Right forelimb (tissue), 1 donor: ENCODE measurements at regions not wholly inside any gene's neighbourhood (a gene's known extent, or its start where the extent isn't known, plus 50 kb on each side); places are given as distances from the start of the nearest gene placed in this dataset.

Experiments
- DNase-seq: peaks from one replicate; pipeline ENCODE4 v3.0.0-alpha.2; 2018

DNA sequence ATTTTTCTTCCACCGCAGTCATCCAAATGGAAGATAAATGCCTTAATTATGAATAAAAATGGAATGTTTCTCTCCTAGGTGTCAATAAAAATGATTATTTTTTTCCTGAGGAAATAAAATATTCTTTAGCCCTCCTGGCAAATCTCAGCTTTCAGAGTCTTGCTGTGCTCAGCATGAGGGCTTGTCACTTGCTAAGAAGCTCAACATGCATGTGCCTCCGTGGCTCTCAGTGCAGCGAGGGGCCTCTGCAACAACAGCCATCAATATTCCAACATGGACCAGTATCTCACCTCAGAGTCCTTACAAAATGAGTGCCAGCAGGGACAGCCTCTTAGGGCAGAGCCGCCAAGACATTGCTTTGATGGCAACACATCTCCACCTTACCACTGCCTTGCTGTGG, 159.5 kb upstream of the TMPO start:
- no peak for DNase-seq

DNA sequence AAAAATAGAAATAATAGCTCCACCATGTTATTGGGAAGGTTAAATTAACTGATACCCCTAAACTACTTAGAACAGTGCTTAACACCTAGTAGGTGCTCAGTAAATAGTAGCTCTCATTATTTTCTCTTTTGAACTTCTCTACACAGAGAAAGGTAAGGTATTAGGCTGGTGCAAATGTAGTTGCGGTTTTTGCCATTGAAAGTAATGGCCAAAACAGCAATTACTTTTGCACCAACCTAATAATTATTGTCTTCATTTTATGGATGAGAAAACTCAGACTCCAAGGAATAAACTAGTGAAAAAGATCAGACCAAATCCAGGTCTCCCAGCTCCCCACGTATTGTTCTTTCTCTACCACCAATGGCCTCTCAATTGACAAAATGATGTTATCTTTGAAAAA, 157.2 kb upstream of the TMPO start:
- DNase-seq, result no peak

DNA sequence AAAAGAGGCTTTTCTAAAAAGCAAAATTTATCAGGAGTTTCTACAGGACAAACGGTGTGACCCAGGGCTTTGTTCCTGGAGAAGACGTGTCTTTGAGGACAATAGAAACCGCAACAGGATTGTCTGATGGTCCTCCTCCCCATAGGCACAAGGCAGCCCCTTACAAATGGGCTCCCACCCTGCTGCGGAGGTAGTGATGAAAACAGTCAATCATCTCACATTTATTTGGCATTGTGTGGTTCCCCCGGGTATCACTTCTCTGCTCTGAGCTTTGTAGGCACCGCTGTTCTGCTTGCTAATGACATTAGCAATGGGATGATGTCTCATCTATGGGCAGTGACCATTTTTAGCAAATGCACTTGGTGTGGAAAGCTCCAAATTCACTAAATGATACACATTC, 155.5 kb upstream of the TMPO start:
- no peak for DNase-seq

DNA sequence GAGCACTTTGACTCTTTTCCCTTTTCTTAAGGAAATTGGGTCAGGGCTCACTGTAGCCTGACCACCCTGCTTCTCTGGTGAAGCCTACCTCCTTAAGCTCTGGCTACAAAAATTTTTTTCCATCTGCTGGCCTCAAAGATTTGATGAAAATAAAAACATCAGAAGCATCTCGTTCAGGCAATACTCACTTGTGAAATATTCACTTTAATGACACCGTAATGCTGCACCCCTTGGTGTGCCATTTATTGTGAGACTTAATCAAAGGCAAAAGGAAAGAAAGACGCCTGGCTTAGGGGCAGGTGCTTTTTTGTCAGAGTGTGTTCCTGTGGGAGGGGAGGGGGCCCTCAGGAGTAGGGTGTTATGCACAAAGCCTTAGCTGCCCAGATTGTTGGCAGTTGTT, 155.0 kb upstream of the TMPO start:
- no peak for DNase-seq

DNA sequence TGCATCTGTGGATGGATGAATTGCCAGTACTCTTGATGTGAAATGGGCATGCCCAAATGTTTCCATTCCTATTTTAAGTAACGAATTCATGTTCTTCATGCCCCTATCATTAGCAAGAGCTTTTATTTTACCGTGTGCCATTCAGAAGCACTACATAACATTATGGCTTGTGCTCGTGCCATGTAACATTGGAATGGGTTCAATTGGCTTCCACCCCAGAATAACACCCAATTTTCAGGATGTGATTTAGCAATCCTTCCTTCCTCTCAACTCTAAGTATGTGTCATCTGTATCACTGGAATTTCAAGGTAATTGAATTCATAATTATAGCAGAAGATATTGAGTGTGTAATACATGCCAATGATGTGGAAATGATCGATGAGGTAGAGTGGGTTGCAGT, 145.8 kb upstream of the TMPO start:
- DNase-seq, result no peak

DNA sequence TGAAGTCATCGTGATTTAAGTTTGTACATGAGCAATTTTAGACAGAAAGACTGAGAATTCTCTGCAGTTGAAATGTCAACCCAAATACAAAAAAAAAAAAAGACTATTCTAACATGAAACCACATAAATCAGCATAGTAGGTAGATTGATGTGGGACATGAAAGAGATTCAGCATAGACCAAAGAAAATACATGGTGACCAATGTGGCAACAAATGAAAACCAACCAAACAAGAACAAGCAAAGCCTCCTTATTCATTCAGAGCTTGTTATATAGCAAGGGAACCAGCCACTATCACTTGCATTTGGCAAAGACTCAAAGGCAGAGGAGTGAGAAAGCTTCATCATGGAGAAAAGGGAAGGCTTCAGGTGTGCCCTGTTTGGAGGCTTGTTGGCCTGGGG, 144.4 kb upstream of the TMPO start:
- DNase-seq, result no peak

DNA sequence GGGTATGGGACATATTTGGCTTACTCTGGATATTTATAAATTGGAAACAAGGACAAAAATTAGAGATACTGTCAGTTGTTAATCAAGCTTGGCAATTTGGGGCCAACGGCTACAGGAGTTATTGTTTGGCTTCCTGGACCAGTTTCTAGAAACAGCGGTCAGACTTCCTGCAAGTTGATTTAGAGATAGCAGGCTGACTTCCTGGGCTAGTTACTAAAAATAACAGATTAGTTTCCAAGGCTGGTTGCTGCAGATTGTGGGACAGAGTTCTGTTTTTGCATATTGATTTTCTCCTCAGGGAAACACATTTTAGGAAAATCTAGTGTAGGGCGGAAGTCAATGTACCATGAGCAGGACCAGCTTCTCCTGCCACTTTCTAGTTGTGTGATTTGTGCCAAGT, 144.0 kb upstream of the TMPO start:
- no peak for DNase-seq

DNA sequence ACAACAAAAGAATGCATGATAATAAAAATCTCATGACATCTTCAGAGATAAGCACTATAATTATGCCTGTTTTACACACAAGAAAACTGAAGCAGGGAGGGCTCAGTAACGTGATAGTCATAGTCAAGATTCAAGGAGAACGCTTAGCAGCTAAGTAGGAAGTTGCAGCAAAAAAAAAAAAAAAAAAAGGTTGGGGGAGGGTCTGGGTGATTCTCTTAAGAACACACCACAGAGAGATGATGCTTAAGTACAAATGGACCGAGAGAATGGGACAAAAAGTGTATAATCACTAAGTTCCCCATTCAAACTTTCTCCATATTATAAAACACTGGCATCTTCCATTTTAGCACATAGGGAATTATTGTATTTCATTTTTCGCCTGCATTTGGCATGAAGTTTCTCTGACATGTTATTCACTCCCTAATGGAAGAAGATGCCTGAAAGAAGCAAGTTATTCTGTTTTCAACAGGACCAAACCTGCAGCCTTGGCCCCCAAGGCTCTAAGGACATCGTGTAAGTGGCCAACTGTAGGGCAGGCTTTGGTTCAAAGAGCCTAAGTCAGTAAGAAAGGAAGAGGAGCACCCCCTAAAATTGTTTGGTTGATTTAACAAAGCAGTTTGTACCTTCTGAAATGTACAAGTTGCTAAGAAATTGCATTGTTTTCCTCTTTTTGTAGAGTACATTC, 142.9 kb upstream of the TMPO start:
- DNase-seq, result no peak

DNA sequence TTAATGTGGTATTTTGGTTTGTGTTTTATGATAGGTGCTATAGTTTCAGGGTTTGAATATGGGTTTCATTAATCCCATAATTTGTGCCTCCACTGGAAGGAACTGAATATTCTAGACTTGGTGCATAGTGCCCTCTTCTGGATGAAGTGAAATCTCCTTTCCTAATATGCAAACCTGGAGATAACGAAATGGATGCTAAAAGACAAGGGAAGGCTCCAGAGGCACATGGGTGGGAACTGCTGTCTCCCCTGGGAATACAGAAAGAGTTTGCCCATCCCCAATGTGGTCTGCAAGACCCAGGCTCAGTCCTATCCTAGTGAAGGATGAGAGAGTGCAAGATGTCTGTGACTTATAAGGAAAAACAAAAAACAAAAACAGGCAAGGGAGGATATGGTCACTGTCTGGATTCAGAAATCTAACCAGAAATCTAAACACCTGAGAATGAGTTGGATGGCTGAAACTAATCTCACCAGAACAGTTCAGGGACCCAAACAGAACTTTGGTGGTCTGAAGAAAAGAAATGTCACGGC, 142.3 kb upstream of the TMPO start:
- no peak for DNase-seq

DNA sequence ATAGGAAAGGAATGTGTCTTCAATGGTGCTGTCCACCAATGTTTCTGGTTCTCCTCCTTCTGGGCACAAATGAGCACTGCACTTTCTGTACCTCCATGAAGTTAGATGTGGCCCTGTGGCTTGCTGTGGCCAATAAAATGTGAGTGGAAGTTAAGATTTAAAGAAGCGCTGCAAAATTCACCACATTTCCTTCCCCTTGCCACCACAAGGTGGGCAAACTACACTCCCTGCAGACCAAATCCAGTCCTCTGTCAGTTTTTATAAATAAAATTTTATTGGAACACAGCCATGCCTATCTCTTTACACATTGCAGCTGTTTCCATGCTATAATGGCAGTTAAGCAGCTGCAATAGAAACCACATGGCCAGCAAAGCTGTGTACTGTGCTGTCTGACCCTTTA, 141.4 kb upstream of the TMPO start:
- no peak for DNase-seq

DNA sequence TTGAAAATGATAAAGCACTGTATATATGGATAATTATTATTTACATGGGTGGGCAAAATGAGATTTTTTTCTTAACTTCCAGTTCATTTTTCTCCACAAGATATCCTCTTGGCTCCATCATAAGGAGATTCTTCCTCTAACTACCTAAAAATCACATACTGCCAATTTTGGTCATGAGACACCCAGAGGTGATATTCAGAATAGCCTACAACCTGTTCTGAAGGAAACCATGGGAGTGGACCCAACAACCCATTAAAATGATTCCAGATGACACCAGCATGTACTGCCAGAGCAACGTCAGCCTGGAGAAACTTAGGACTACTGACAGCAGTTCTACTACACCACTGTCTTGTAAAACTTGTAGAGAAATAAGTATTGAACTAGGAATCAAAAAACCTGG, 136.3 kb upstream of the TMPO start:
- DNase-seq, result no peak

DNA sequence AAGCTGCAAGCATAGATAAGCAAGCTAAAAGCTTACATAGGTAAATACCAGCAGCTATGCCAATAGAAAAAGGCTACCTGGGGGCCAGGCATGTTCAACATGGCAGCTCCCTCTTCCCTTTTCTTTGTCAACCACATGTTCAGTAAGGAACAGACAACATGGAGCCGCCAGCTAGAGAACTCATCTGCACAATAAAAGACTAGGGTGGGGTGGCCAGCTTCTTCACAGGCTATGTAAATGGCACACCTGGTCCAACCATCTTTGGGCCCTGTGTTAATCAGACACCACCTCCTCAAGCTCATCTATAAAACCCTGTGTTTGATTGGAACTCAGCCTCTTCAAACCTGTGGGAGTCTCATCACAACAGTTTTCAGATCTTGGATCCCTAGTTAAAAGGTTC, 129.7 kb upstream of the TMPO start:
- DNase-seq, result no peak

DNA sequence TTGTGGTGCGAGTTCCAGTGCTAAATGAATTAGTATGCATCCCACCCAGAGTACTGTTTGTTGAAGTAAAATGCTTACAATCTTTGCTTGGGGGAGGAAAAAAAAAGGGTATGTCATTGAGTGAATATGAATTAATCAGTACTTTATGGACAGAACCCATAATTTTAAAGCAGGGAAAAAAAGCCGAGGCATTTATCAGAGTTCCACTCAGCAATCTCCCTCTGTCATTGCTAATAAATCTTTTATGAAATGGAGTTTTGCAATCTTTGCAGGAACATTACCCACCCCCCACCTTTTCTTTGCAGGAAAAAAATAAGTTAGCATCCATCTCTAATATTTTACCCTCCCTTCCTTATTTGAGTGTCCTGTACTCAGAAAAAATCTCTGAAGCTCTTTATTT, 127.9 kb upstream of the TMPO start:
- no peak for DNase-seq

DNA sequence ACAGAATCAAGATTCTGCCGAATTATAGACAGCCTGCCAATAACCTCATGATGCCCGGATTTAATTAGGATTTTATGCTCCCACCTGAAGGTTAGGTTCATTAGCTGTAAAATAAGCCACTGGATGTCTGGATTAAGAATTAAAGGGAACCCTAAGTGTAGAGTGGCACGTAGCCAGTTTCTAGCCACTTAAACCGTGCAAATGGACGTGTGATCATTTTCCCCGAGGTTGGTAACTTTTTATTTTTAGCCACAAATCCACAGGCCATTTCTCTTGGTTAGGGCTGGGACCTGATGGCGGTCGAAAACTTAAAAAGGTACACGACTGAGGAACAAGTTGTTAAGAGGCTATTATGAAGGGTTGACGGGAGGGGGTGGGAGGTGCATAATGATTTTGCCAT, 127.3 kb upstream of the TMPO start:
- no peak for DNase-seq

DNA sequence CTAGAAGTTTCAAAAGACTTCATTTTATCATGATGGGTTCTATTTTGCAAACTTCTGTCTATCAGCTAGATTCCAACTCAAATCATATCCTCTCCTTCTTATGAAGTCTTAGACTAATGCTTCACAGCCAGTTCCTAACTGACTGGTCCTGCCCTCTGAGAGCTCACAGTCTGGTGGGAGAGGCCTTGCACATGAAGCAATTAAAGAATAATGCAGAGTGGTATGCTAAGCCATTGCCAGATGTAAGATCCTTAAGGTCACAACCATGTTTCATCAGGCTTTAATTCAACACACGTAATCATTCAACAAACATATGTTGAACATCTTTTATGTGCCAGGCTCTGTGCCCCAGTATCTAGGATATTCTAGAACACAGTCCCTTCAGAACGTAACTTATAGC, 125.8 kb upstream of the TMPO start:
- no peak for DNase-seq

DNA sequence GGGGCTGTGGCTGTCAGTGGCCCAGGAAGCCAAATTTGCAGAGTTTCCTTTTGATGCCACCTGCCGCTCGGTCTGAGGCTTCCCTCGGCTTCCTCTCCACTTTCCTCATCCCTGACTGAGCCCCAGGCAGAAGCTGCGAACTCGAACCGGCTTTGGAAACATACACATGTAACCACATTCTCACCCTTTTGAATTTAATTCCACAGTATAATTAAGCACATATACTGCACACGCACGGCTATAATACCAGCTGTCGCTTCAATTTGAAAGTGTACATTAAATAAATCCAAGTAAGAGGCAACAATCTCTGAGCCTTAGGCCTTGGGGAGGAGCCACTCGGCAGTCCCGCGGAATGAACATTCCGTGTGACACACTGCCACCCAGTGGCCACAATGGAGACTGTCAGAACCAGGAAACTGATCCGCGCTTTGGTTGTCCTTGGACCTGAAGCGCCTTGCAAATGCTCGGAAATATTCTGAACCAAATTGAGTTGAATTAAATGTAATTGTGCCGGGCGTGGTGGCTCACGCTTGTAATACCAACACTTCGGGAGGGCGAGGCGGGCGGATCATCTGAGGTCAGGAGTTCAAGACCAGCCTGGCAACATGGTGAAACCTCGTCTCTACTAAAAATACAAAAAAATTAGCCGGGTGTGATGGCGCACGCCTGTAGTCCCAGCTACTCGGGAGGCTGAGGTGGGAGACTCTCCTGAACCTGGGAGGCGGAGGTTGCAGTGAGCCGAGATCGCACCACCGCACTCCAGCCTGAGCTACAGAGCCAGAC, 117.9 kb upstream of the TMPO start:
- peak; percentile 88 for DNase-seq

DNA sequence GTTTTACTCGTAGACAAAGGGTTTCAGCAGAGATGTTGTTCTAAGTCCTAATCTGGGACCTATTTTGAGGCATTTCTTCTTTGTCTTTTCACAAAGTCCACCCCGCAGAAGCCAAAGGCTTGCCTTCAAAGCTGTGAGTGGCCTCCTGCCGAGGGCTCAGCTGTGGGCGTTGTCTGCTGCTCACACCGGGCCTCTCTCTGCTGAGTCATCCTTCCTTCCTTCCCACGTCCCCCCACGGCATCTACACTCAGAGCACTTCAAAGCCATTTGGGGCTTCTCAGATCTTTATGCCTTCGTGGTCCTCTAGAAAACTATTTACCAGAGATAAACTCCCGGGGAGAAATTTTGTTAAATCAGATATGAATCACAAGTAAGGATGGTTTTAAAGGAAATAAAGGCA, 115.9 kb upstream of the TMPO start:
- DNase-seq, result no peak

DNA sequence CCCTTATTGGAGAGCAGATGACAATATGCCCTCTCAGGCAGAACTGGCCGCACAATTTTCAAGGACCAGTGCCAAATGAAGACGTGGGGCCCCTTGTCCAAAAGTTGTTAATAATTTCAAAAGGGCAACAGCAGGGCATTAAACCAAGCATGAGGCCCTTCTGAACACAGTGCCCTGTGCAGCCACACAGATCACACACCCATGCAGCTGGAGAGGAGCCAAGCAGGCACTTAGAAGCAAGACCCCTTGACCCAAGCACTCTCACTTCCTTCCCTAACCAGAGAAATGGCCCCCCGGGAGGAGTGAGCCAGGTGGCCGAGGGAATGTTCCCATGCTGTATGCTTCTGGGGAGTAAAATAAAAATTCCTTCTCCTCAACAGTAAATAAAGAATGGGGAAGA, 114.0 kb upstream of the TMPO start:
- DNase-seq, result no peak

DNA sequence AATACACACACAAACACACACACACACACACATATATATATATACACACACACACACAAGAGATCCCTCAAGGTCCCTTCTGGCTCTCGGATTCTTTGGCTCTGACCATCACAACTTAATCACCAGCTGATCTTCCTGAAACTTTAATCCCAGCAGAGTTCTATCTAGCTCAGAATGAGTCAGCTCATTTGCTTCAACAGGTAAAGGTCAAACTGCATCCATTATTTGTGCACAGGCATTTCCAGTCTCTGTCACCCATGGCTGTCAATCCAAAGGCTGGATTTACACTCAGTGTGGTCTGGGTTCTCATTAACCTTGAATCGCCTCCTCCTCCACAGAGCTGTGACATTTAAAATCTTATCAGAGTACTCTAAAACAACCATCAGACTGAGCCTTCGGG, 113.3 kb upstream of the TMPO start:
- no peak for DNase-seq

DNA sequence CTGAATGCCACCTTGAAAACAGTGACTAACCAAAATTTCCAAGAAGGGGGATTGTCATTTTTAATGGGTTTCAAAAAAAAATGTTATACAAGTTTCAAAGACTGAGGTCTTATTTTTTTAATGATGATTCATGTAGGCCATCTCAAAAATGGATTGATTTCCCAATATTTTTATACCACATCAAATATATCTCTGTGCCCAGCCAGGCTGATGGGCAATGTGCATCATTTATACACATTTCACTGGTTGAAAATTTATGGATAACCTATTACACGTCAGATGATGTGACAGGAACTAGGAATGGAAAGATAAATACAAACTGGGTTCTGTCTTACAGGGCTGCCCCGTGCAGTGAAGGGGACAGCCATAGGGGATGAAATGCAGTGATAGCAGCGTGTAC, 112.7 kb upstream of the TMPO start:
- DNase-seq, result no peak

DNA sequence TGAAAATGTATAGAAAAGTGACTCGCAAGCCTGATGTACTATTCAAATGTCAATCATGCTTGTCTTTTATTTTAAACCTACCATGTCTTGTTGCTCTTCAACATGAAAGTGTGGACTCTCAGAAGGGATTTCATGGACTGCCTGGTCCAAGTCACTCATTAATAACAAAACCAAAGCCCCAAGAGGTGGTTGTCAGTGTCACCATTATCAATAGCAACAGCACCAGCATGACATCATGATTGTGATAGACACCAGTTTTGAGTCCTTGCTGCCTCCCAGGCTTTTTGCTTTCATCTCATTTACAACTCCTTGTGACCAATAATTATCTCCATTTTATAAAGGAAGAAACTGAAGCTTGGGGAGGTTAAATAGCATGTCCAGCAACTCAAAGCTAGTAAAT, 112.0 kb upstream of the TMPO start:
- no peak for DNase-seq

DNA sequence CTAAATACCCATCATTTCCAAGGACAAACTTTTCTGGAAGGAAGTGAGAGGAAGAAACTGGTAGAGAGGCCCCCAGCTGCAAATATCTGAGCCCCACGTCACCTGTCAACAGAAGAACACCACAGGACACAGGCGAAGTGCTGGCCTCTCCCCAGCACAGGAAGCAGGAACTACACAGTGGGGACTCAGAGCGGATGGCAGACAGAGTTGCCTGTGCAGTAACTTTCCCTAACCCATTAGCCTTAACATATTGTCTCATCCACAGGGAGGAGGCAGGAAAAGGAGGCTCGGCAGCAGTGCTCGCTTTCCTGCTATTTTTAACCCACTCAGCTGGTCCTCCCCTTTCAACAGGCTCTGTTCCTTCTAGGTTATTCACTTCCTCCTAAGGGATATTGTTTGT, 111.5 kb upstream of the TMPO start:
- no peak for DNase-seq

DNA sequence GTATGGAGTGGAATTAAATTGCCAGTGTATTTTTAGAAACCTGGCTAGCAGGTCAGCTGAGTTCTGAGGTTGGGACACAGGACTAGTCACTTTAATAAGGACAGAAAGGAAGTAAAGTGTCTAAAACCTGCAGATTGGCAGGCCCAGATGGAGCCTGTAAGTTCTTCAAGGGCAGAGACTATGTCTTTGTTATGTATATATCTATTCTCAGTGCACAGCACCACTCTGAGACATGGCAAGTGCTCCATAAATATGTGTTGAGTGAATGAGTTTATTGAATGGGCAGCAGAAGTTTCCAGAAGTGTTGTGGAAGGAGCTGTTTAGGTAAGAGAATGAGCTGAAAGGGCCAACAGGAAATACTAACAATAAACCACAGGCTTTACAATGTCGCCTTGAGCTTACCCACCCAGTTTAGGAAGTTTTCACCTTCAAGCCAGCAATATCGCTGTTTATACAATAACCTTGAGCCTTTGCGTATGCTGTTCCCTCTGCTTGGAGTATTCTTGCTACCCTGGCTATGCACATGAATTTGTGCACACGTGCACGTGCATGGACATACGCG, 109.5 kb upstream of the TMPO start:
- DNase-seq, result no peak

DNA sequence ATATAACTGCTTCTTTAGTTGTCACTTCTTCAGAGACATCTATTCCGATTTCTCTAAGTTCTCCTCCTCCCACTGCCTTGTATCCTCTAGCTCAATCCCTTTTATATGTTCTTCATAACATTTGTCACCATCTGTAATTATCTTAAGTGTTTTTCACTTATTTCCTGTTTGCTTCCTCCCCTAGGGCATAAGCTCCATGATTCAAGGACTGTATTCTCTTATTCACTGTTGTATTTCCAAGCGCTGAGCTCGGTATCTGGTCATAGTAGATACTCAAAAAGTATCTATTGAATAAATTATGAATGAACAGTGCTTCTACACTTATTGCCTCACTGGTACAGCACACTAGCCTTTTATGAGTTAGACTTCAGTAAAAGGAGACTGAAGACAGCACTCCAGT, 109.0 kb upstream of the TMPO start:
- no peak for DNase-seq
